HG03460 (cell line): ENCODE measurements at regions not wholly inside any gene's neighbourhood (a gene's known extent, or its start where the extent isn't known, plus 50 kb on each side); places are given as distances from the start of the nearest gene placed in this dataset.

ENCODE experiments used
- ATAC-seq: cut with Tn5 transposase; IDR thresholded peaks from one replicate; pipeline ENCODE4 v1.9.1; 2021; ENCODE audit not compliant: unreplicated experiment

DNA sequence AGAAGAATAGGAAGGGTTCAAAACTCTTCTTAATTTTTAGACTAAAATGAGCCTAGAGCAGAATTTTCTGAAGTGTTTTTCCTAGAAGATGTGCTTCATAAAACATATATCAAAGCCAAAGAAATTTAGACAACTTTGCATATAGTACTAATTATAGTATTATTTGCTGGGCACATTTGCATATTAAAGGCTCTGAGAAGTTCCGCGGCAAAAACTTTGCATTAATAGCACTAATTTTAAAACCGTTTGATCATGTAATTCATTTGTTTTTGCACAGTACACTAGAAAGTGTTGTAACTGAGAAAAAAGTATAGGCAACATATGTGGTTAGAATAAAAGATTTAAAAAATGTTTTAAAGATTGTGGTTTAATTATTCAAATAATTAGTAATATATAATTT lies 412.0 kb upstream of the NR2F2 start:
- ATAC-seq = no peak

DNA sequence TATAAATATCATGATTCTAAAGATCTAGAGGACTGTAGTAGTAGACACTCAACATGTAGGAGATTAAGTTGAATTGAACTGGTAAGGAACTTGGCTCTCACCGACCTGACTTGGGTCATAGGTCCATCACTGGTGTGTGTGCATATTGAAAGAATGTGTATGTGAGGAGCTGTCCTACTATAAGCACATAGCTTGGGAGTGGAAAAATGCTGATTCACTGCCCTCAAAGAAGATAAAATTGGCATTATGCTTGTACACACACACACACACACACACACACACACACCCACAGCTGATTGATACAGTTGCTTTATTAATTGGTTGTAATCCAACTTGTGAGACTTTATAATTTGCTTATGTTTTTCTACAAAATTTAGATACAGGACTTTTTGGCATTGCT lies 411.0 kb upstream of the NR2F2 start:
- ATAC-seq = no peak

GRCh38 chr15:95921404-95921803 lies 409.1 kb upstream of the NR2F2 start:
- no peak for ATAC-seq

- peak; percentile 85 for ATAC-seq
These were observed 408.1 kb upstream of the NR2F2 start for GRCh38 chr15:95922431-95922830.

- no peak for ATAC-seq
These were observed 406.7 kb upstream of the NR2F2 start for GRCh38 chr15:95923792-95924191.

DNA sequence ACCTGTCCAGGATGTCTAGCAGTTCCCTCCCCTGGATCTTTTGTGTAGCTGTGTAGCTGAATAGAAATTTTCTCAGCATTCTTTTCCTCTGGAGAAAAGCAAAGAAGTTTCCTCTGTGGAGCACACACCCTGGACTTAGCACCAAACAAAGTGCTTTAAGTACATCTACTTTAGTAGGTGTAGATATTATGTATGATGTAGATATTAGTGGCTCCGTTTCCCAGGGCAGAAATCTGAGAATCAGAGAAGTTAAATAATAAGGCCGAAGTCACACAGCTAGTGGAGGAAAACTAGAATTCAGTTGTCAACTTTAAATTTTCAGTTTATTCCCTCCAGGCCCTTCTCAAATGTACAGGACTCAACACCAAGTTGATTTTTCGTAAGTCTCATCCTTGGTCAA lies 401.7 kb upstream of the NR2F2 start:
- ATAC-seq = no peak

DNA sequence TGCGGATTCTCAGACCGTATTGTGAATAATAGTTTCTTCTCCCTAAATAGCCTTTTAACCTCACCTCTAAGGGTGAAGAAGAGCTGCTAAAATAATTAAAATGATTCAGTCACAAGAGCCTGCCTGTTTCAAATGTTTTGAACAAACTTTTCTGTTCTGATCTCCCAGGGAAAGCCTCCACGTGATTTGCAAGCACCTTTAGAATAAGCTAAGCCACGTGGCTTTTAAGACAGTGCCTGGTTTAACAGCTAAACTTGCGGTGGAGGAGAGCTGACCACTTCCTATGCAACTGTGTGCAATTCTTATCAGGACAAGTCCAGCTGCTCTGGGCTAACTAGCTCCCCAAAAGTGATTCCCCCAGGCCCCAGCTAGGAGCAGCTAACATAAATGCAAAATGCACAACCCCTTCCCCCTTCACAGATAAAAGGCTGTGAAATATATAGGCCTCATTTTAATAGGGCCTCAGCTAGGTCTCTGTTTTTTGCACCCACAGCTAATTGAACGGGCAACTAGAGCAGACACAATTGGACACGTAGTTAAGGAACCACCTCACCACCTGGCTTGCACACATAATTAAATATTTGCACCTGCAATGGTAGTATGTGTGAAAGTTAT lies 401.2 kb upstream of the NR2F2 start:
- ATAC-seq = peak; percentile 98

DNA sequence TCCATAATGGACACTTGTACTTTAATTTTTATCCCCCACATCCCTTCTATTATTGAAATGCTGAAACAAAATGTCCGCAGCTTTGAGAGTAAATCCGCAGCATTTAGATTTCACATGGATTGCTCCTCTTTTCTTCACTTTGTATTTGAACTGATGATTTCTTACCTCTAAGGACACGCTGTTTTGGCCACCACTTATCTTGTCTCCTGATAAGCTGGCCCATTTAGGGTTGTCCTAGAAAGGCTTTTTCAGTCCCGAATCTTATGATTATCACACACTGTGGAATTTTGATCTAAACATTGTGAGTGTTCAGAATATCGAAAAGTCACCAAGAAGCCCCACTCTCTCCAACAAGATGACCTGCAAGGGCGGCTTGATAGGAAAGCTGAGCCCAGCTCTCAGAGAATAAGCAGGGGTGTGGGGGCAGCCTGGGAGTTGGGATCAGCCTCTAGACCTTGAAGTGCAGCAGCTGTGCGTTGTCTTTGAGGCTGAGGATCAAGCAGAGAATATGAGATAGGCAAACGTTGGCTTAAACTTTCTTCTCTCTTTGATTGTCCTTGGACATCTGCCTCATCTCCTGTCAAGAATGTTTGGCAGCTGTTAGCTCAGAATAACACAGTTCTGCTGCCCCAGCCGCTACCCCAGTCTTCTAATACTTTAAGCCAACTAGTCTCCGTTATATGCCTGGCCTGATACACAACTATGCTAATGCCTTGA lies 399.7 kb upstream of the NR2F2 start:
- ATAC-seq = no peak

DNA sequence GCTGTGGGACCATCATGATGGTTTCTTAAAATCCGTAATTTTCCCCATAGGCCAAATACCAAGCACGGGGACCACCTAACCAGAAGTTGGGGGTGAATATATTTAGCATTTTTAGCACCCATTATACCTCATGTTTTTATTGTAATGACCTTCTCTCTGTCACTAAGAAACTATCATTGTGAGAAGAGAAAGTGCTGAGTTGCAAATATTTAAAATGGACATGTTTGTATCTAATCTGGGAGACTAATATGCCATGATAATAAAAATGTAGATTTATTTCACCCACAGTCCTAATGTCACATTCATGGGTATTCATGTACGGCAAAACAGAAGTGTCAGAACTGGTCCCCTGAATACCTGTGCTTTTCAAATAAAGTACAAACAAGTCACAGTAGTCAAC lies 398.9 kb upstream of the NR2F2 start:
- no peak for ATAC-seq

DNA sequence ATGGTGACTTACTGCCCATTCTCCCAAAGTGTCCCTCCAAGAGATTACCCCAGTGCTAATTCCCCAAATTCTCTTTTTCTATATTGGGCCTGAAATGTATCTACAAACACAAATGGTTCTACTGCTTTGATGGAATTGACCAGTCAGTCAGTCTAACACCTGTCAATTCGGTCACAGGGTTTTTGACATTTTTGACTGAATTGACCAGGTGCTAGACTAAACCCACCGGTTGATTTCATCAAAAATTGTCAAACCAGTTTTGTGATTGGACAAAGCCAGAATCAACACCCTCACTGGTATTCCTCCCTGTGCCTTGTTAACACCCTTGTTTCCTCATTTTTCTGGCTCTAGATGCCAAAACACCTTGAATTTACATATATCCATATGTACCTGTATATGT lies 398.4 kb upstream of the NR2F2 start:
- no peak for ATAC-seq

GRCh38 chr15:95932676-95933075 lies 397.8 kb upstream of the NR2F2 start:
- ATAC-seq = no peak

DNA sequence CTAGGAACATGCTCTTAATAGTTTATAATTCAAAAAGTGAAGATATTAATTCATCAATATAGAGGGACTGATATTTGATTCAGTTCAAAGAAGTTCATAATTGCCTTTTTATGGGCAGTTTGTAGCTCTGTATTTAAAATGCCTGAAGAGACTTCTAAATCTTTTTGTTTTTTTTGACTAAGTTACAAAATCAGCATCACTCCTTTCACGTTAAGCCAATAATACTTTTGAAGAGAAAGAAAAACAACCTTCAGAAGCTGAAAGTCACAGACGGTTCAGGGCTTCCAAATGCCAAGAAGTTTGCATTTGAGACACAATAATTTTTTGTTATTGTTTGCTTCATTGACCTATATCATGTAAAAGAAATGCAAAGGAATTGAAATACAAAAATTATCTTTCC lies 394.6 kb upstream of the NR2F2 start:
- ATAC-seq = no peak

DNA sequence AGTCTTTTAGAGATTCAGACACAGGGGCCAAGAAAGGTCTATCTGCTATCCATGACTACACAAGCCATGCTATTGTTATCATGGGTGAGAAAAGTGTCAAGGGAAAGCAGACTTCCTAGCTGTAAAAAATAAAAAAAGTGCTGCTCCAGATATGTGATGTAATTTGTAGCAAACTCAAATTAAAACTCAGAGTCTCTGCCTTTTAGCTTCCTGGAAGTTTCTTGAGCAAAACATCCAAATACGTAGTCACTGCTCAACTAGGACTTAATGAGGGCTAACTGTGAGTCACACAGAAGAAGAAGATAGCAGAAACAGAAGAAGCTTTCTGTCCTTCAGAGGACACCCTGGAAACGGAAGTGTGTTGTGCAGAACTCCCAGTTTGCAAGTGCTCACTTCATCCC lies 393.4 kb upstream of the NR2F2 start:
- ATAC-seq = no peak

DNA sequence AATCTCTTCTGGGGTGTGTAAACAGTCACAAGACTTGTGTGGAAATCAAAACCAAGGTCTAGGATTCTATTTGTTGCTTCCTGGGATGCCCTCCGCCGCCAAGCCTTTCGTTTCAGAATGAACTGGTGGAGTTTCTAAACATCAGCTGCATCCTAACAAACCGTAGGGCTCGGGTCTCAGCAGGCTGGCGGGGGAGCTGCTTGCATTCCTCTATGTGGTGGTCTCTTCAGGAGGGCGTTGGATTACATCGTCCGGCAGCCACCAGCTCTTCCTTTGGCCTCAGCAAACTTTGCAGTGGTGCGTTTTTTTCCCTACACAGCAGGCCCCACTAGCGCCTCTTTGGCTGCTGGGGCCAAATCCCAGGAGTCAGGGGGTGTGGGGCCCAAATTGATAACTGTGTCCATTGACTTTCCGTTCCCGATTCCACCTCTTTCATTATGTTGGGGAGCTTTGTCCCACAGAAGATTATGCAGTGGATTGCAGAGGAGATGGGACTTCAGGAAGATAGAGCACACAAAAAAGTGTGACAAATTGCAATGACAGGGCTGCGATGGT lies 390.0 kb upstream of the NR2F2 start:
- no peak for ATAC-seq

DNA sequence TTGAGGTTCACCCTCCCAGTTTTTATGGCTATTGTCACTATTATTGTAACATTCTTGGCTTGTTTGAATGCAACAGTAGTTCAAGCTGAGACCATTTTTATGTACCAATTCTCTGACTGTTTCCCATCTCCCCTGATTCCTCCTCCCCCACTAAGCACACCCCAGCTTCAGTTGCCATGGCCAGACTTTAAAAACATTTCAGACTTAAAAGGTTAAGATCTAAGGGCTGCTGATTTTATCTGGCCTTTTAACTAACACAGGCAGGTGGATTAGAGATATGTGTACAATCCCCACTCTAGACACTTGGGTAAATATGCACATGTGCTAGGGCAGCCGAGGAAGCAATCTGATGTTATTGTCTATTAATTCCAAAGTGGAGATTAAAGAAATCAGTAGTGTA lies 386.3 kb upstream of the NR2F2 start:
- no peak for ATAC-seq

GRCh38 chr15:95944661-95945255 lies 385.7 kb upstream of the NR2F2 start:
- ATAC-seq = no peak

DNA sequence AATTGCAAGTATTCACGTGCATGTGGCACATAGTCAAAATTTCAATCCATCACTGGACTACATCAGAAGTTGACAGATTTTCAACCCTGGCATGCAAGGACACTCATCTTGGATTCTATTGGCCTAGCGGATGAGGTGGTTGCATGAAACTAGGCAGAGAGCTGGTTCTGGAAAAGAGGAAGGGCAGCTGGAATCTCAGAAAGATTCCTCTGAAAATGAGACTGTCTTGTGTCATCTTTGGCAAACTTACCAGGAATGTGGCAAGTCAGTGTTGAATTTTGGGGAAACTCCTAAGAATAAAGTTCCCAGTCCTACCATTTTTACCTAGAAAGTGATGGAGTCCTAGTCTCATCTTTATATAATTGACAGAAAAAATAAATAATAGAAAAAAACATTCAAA lies 384.3 kb upstream of the NR2F2 start:
- ATAC-seq = no peak

GRCh38 chr15:95946926-95947325 lies 383.6 kb upstream of the NR2F2 start:
- no peak for ATAC-seq

DNA sequence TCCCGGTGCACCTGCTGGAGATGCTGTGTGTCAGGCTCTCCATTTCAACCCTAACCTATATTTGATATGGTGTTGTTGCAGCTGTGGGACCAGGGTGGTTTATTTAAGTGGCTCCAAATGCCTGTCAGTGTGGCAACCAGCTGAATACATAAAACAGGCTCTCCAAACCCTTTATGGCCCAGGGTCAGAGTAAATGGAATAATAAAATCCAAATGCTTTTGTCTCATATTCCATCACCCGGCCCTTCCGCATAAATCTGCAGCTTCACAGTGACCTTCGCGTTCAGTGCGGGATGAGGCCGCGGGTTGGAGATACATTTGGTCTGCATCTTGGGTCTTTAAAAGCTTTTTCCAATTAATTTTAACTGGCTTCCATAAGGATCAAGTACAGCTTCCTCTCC lies 382.1 kb upstream of the NR2F2 start:
- ATAC-seq = no peak

DNA sequence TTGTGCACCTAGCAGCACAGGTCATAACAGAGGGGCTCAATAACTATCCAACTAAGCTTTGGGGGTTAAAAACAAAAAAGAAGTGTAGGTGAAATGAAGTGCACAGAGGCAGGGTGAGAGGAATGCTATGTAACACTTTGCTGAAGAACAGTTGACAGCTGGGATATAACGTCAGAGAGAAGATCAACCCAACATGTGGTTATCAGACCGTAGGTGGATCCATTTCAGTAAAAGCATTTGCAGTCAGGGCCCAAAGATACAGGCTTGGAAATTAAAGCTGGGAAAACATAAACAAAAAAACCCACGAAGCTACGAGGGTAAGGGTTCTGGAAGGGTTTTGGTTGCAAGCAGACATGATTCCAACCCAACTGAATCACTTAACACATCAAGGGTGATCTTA lies 377.5 kb upstream of the NR2F2 start:
- ATAC-seq = no peak

DNA sequence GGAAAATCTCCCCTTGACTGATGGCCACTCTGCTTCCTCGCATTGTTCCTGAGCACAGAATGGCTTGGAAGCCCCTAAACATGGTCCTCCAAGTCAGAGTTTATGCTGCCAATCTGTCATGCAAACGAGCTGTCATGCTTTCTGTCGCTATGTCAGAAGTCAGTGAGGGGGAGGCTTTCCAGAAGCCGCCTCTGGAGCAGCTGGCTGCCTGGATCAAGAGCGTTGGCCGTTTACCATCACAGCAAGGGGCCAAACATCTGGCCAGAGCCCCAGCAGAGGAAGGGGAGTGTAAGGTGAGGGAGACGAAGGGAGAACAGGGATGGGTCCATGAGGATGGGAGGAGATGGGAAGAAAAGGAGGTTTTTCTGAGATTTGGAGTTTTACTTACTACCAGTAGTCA lies 372.6 kb upstream of the NR2F2 start:
- ATAC-seq = no peak

DNA sequence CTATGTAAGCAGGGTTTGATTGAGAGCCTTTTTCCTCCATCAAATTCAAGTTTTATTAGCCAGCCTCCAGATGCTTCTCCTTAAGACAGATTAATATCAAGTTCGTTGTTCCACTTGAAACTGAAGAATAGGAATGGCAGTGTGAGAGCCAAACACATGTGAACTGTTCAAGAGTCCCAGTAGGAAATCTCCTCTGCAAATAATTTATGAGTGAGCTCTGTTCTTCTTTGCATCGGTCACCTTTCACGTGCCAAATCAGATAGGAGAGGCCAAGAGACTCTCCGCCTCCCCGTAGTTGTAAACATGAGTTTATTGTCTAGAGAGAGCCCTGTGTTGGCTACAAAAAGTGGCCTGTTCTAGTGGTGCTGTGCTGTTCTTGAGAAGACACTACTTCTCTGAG lies 372.1 kb upstream of the NR2F2 start:
- no peak for ATAC-seq
